HFF-Myc (cell line): ENCODE measurements at regions not wholly inside any gene's neighbourhood (a gene's known extent, or its start where the extent isn't known, plus 50 kb on each side); places are given as distances from the start of the nearest gene placed in this dataset.

ENCODE experiments used
- DNase-seq: peaks from one replicate; pipeline ENCODE4 v3.0.0-alpha.2; 2011; ENCODE audit warnings: low read depth; ENCODE audit errors: extremely low read depth
- H3K4me3 ChIP-seq: replicated peaks from 2 replicates; pipeline ENCODE4 v1.5.1; 2011; ENCODE audit warnings: low read depth, mild to moderate bottlenecking, control low read depth, low read length
- CTCF ChIP-seq: IDR thresholded peaks from 2 replicates; pipeline ENCODE4 v1.5.1; 2012; ENCODE audit warnings: mild to moderate bottlenecking, low read depth, low read length, control low read depth; ENCODE audit errors: missing control alignments

GRCh38 chr6:44609051-44609612 lies 221.6 kb downstream of the CDC5L start:
- no peak for DNase-seq
- TF ChIP-seq CTCF, result no peak
- H3K4me3 ChIP-seq, result no peak overlapping the region

- no peak overlapping the region for H3K4me3 ChIP-seq
- DNase-seq, result no peak
- TF ChIP-seq CTCF, result no peak
Observed at GRCh38 chr6:44614396-44614795, 226.9 kb downstream of the CDC5L start.

- DNase-seq, result no peak
- no peak overlapping the region for H3K4me3 ChIP-seq
- TF ChIP-seq CTCF, result no peak
Observed at GRCh38 chr6:44615621-44616020, 228.1 kb downstream of the CDC5L start.

DNA sequence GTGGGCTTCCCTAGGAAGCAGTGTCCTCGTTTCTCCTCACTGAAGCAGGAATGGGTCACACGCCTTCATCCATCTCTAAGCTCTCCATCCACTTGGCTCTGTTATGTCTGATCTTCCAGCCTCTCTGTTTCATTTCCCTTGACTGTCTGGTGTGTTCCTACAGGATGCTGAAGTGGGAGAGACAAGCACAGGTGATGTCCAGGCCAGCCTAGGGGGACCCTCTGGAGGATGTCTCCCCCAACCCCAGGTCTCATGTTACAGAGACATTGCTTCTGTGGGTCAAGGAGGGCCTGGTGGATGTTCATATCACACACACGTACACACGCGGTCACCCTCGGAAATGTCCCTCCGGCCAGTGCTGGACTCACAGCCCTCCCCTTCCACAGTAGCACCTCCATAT lies 229.9 kb downstream of the CDC5L start:
- DNase-seq, result no peak
- no peak for TF ChIP-seq CTCF
- no peak overlapping the region for H3K4me3 ChIP-seq

- DNase-seq, result no peak
Observed at GRCh38 chr6:44618371-44618770, 230.9 kb downstream of the CDC5L start.

DNA sequence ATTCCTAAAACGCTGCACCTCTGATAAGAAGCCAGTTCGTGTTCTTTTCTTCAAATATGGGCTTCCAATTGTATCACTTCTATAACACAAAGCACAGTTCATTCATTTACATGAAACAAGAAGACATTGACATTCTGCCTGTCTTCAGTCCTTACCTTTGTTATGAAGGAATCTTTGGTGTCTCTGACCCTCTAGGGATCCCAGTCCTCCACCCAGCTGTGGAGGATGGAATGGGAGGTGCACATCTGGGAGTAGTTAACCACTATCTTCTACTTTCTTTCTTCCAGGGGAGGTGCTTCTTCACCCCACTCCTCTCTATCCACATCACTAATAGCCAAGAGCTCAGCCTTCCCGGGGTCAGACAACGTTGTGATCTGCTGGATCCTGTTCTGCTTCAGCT lies 233.4 kb downstream of the CDC5L start:
- TF ChIP-seq CTCF, result no peak
- DNase-seq, result no peak

More at GRCh38 chr6:44618371-44618770, 230.9 kb downstream of the CDC5L start:
- TF ChIP-seq CTCF, result no peak
- no peak overlapping the region for H3K4me3 ChIP-seq

GRCh38 chr6:44621846-44622245 lies 234.3 kb downstream of the CDC5L start:
- DNase-seq, result no peak
- no peak overlapping the region for H3K4me3 ChIP-seq

More for the DNA sequence above, 233.4 kb downstream of the CDC5L start:
- no peak overlapping the region for H3K4me3 ChIP-seq

More at GRCh38 chr6:44621846-44622245, 234.3 kb downstream of the CDC5L start:
- no peak for TF ChIP-seq CTCF
